KBM-7 (cell line): ENCODE measurements at regions not wholly inside any gene's neighbourhood (a gene's known extent, or its start where the extent isn't known, plus 50 kb on each side); places are given as distances from the start of the nearest gene placed in this dataset.

ENCODE experiments used
- DNase-seq: peaks from one replicate; pipeline ENCODE4 v3.0.0-alpha.2; 2015
- in situ Hi-C: fragments of 300-500 bp; cut with MboI; formaldehyde crosslinking; loops from 2 replicates; pipeline ENCODE4 v1.14.3; 2020; ENCODE audit warnings: low sequenced_read_pairs, low pct_unique_long_range_greater_than_20kb, mixed read lengths

DNA sequence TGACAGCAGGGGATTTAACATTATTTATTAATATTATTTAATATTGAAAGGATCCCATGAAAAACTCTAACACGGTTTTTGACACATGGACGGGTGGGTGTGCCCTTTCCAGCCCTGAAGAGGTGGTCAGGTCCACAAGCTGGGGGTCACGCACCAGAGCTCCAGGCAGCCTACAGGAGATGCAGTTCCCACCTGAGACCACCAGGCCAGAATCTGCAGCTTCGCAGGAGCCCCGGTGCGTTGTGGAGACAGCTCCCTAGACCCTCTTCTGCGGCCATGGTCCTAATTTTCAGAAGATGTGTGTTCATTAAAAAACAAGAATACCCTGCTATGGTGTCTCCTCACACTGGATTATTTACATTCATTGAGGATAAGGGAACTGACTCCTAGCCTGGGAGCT, 331.1 kb downstream of the C16orf95 start:
- in situ Hi-C loops, result no loop called here
- no peak for DNase-seq

DNA sequence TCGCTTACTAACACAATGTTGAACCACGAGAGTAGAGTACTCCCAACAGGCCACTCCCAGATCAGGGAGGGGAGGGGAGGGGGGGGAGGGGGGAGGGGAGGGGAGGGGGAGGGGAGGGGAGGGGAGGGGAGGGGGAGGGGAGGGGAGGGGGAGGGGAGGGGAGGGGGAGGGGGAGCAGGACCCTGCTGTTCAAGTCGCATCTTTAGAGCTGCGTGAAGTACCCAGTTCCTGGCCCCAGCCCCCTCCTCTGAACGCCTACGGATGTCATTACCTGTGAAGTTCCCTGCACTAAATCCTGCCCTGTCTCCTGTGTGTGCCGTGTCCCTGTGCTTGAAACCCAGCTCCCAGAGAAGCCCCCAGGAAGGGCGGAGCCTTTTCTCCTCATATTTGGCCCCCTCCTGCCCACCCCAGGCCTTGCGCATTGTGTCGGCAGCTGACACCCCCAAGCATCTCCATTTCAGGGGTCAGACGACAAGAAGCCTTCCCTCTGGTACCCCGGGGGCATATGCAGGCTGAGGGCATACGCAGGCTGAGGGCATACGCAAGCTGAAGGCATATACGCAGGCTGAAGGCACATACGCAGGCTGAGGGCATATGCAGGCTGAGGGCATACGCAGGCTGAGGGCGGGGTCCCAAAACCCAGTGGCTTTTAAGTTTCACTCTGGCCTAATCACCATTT, 330.2 kb downstream of the C16orf95 start:
- DNase-seq, result no peak
- in situ Hi-C loops, result no loop called here

DNA sequence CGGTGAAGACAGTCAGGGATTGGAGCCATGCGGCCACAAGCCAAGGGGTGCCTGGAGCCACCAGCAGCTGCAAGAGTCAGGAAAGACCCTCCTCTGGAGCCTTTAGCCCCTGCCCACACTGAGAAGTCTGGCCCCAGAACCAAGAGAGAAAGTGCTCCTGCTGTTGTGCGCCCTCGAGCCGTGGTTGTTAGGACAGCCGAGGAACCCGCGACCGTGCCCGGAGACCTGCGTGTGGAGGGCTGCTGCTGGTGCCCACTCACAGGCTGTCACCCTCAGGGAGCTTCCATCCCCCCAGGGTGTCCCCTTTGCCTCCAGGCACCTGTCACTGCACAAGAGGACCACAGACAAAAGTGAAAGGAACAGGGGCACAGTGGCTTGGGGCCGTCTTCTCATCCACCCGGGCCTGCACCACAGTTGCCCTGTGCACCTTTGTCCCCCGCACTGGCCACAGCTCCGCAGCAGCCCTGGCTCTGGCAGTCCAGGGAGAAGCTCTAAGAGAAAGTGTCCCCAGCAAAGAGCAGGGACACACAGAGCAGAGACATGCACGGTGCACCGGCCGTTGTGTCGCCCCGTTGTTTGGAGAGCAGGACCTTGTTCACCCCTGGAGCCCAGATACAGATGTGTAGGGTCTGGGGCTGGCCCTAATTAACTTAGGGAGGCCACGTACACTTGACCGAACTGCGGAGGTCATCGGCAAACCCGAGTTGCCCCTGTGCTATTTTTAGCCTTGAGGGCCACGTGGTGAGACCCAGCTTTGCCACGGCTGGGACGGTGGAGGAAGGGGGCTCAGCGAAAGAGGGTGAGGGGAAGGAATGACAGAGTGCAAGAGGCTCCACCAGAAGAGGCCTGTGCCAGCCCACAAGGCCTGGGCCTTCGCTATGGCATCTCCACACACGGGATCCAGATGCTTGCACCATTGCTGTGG, 329.2 kb downstream of the C16orf95 start:
- no peak for DNase-seq
- in situ Hi-C loops, result no loop called here

DNA sequence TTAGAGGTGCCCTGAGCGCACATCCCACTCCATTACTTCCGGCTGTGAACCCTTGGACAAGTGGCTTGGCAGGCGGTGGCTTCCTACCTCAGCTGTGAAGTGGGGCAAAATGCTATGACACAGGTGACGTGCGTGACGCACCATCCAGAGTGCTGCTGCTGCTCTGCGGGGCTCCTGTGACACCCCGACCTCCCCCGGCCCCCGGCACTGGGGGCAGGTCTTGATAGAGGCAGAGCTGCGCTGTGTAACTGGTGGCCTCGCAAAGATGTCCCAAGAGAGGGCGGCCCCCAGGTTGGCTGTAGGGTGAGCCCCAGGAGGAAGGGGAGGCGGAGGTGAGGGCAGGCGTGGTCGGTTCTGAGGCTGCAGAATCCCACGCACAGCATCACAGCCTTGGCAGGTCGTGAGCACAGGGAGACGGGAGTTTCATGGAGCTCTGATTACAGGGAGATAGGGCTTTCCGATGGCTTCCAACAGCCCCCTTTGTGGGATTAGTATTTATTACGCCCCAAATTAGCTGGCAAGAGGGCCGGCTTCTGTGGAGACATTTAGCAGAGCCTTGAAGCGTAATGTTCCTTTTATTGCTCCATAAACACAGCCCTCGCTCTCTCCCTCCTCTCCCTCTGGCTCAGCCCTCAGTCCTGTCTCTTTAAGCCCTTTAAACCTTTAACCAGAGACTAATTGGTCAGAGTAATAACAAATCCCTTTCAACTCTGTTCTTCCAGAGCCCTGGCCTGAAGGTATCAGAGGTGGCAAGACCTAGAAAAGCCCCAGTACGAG, 328.1 kb downstream of the C16orf95 start:
- in situ Hi-C loops, result no loop called here
- no peak for DNase-seq

DNA sequence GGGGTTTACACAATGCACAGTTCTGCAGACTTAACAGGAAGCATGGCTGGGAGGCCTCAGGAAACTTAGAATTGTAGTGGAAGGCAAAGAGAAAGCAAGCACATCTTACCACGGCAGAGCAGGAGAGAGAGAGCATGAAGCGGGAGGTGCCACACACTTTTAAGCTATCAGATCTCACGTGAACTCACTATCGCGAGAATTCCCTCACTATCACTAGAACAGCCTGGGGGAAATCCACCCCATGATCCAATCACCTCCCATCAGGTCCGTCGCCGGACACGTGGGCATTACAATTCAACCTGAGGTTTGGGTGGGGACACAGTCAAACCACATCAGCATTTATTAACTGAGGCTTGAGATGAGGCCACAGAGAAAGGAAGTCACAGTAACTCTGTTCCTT, 326.7 kb downstream of the C16orf95 start:
- in situ Hi-C loops, result no loop called here
- DNase-seq, result no peak

DNA sequence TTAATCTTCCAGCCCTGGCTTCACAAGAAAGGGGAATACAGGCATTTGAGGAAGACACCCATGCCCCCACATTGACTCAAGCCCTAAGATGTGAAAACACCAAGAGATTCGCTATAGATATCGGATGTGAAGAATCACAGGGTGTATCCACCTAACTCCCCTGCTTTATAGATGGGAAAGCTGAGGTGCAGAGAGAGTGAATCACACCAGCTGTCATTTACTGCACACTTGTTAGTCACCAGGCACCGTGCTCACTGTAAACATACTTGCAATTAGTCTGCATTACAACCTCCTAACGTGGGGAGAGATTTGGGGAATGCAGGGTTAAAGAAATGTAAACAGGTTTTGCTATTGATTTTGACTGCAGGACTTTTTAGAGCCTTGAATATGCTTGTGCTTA, 325.5 kb downstream of the C16orf95 start:
- no peak for DNase-seq
- in situ Hi-C loops, result no loop called here

DNA sequence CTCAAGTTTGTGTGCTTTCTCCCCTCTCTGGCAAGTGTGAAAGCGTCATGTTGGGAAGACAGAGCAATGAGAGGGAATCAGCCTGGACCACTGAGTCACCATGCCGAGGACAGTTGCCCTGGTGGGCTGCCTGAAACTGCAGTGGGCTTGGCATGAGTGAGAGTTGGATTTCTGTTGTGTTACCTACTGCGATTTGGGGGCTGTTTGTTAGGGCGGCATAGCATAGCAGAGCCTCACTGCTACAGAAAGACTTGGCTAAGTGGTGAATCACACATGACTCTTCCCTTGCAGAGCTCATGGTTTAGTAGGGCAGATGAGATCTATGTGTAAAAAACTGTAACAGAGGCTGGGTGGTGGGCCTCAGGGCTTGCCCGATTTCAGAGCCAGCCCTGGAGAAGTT, 324.6 kb downstream of the C16orf95 start:
- no peak for DNase-seq
- in situ Hi-C loops, result no loop called here

DNA sequence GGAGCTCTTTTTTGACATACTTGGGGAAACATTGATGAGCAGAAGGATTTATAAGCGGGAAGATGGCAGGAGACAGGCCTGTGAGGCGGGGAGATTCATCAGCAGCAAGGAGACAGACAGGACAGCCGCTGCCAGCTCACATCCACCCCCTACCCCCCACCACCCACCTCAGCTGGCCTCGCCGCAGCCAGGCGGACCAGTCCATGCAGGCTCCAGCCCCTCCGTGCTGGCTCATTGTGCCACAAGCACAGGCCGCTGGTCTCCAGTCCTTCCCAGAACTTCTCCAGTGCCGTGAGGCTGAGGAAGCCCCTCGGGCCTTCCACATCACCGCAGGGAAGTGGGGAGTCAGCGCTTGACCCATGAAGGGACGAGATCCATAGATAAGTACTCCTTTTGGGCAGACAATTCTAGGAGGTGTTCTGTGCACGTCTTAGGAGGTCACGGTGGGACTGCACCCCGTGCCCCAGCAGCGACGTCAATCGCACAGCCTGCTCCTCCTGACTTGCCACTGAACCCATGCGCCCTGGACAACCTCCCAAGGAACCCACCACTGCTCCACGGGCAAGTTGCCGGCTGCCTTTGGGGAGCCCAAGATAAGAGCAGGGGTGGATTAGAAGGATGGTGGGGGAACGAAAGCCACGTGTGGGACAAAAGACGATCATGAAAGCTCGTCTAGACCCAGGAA, 323.6 kb downstream of the C16orf95 start:
- in situ Hi-C loops, result no loop called here
- no peak for DNase-seq

DNA sequence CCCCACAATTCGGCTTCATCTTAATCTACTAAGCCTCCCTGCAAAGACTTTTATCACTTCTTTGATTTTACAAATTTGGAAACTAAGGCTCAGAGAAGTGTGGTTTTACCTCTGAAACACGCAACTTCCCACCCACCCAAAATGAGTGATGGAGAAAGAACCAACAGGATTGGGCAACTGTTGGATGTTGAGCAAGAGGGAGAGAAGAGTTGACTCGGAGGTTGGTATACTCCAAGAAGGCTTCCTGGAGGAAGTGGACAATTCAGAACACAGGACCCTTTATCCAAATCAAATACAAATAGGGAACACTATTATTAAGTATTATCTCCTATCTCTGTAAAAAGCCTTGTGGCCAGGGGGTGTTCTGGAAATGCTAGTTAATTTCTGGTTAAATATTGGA, 323.0 kb downstream of the C16orf95 start:
- DNase-seq, result no peak
- in situ Hi-C loops, result no loop called here

DNA sequence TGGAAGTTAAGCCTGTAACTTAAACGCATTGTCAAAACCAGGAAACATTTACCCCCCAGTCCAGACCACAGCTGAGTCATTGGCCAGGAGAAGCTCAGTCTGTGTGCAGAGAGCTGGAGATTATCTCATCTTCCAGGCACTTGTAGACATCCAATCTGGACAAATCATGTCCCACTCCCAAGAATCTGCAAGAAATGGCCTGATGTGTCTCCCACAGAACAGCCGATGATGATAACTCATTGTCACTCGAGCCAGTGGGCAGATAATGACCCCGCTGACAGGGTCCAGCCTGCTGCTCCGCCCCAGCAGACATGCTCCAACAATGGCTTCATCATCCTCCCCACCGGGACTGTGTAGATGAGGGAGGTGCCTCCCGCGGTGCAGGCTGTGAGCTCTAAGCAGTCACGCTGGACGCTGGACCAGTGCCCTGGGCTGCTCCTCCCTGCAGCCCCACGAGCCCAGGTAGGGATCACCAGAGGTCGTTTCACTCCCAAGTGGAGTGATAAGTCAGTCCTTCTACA, 322.5 kb downstream of the C16orf95 start:
- in situ Hi-C loops, result no loop called here
- no peak for DNase-seq

DNA sequence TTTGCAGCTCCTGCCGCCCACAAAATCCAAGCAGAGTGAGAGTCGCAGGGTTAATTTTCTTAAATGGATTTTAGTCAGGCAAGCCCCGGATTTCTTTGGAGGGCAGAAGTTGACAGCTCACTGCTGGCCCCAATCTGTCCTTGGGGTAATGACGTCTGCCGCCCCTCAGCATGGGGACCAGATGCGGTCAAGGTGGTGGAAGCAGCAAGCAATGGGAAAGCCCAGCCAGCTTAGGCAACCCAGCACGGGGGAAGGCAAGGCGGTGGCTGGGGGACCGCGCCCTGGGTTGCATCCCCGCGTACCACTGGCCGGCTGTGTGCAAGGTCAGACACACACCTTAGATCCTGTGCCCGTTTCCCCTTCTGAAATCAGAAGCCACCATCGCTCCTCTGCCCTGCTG, 321.7 kb downstream of the C16orf95 start:
- in situ Hi-C loops, result no loop called here

DNA sequence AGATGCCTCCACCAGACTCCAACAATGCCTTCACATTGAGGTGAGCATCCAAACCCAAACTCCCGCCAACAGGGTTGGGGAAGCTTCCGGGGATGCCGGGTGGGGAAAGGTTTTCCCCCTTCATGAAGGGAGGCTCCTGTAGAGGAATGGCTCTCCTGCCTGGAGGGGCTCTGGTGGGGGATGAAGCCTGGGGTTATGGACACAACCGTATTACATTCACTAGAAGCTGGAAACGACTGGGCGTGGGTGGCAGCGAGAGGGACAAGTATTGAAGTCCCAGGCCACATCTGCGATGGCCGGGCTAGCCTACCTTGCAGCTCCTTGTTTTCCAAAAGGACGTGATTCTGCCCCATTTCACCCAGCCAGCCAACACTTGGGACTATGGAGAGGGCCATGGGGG, 321.1 kb downstream of the C16orf95 start:
- DNase-seq, result no peak
- in situ Hi-C loops, result no loop called here

More for the DNA sequence above, 321.7 kb downstream of the C16orf95 start:
- no peak for DNase-seq

DNA sequence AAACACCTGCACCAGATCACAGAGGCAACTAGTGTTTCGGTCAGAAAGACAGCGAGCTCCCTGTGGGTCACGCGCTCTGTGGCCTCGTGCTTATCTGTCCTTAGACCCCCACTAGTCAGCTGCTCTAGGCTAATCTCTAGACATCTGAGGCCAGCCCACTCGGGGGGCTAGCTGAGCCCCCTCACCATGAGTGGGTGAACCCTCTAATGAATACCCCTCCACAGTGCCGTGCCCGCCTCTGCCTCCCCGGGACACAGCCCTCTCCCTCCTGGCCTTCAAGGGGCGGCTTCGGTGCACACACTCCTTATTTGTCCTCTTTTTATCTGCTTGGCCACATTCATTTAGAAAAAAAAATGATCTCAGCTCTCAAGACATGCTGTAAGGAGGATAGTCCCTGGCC, 320.1 kb downstream of the C16orf95 start:
- DNase-seq, result no peak
- in situ Hi-C loops, result no loop called here

DNA sequence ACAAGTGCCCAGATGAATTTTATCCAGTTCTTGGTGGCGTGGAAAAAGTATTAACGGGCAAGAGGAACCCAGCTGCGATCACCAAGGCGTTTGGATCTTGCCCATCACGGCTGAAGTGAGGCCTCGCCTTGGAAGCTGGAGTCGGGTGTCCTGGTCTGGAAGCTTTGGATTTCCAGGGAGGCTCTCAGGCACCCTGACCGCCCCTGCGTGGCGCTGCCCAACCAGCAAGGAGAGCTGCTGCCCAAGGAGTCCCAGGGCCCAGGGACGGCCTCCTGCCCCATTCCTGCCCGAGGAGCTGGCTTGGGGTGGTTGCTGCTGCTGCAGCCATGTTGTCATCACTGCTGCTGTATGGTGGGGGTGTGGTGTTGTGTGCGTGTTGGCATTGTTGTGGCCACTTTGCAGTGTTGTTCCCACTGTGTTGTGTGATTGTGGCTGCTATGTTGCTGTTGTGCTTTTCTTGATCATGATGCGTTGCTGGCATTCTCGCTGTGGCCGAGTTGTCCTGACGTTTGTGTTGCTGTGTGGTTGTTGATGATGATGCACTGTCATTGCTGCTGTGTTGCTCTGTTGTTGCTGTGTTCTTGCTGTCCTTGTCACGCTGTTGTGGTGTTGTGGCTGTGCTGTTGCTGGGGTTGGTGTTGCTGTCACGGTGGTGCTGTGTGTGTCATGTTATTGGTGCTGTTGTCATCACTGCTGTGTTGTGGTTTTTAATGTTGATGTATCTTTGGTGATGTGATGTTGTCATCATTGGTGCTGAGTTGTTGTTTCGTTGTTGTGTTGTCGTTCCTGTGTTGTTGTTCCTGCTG, 318.8 kb downstream of the C16orf95 start:
- in situ Hi-C loops, result no loop called here
- DNase-seq, result no peak

DNA sequence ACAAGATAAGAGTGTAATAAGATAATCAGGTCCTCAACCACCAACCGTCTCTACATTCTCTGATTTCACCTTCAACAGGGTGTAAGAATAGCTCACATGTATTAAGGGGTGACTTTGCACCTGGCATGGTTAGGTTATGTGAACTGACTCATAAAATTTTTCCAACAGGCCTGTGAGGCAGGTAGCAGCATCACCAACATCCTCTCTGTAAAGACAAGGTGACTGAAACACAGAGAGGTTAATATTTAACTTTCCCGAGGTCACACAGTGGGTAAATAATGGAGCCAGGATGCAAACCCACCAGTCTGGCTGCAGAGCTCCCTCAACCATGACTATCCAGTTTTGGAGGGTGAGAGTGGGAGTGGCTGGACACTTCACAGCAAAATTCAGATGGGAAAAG, 317.2 kb downstream of the C16orf95 start:
- in situ Hi-C loops, result no loop called here
- DNase-seq, result no peak

DNA sequence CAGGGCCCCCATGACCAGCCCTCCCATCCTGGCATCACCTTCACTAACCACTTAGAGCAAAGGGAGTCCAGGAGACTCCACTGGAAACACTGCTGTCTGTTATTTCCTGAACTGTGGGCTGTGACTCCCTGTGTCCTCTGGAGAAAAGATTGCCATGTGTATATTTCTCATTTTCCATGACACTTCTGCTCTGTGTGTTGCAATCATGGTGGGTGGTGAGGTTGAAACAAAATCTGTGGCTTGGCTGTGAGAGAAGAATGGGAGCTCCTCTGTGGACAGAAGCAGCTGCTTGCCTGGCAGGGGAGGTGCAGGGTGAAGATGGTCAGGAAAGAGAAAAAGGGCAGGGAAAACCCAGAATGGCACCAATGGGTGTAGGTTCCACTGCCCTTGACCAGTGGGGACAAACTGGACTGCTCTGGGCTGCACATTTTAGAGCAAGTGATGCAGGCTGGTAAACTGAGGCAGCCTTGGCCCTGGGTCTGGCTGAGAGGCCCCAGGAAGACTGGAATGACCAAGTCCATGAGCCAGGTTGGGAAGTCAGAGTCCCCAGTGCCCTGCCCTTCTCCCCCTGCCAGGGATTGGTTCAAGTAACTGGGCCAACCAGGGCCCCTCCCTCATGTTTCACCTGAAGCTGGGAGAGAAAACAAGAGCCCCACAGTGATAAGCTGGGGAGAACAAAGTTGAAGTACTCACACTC, 314.3 kb downstream of the C16orf95 start:
- no peak for DNase-seq
- in situ Hi-C loops, result no loop called here

DNA sequence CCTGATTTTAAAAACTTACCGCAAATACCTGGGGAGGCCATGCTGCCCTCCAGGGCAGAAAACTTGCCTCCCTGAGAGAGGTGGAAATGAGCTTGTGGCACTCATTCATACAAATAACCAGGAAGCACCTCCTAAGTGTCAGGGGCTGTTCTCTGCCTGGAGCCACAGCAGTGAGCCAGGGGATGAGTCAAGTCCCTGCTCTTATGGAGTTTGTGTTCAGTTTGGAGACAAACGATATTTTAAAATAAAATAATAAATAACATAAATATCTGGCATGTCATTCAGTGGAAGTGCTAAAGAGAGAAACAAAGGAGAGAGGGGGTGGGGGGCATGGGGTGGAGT, 313.8 kb downstream of the C16orf95 start:
- in situ Hi-C loops, result no loop called here
- DNase-seq, result no peak

DNA sequence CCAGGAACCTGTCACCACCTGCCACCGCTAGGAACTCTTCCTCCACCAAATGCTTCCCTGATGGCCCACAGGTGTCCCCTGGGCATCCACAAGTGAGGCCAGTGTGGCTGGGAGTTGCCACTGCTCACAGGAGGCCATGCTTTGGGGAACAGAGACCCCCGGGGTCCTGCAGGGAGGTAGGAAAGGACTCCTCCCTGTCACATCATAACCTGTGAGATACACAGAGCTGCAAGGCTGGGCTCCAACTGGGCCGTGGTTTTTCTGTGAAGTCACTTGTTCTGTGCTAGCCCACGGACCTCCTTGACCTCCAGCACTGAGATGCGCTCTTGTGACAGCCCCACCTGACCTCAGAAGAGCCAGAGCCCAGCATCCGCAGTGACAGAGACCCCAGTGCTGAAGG, 311.2 kb downstream of the C16orf95 start:
- in situ Hi-C loops, result no loop called here

More for the DNA sequence above, 311.2 kb downstream of the C16orf95 start:
- no peak for DNase-seq
